ENCODE measurements at regions not wholly inside any gene's neighbourhood (a gene's known extent, or its start where the extent isn't known, plus 50 kb on each side); places are given as distances from the start of the nearest gene placed in this dataset.

DNA sequence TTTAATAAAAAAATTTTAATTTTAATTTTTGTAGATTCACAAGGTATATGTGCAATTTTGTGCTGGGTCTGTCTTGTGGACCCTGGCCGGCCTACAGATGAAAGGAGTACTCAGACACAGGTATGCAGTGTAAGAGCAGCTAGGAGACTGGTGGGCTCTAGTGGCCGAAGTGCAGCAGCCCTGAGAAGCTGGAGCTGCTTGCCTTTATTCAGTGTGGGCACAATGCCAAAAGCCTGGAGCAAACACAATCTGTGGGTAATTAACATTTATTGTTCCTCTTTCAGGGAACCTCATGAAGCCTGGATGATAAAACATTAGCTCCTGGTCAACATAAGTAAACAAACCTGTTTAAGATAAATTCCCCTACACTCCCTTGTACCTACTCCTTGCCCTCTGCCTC is 135.7 kb upstream of the SEL1L start:
- DNase-seq (ENCODE audit: low spot score) = no peak

GRCh38 chr14:81673930-81674329 is 140.3 kb upstream of the SEL1L start:
- no peak for DNase-seq (ENCODE audit: low spot score)

GRCh38 chr14:81676395-81676794 is 142.7 kb upstream of the SEL1L start:
- DNase-seq (ENCODE audit: low spot score) = no peak

- DNase-seq (ENCODE audit: low spot score) = no peak
Measured at GRCh38 chr14:81676879-81677278, 143.2 kb upstream of the SEL1L start.

GRCh38 chr14:81677736-81678135 is 144.1 kb upstream of the SEL1L start:
- DNase-seq (ENCODE audit: low spot score) = no peak

- no peak for DNase-seq (ENCODE audit: low spot score)
Measured at GRCh38 chr14:81679226-81679625, 145.6 kb upstream of the SEL1L start.

- DNase-seq (ENCODE audit: low spot score) = no peak
Measured at GRCh38 chr14:81681541-81681940, 147.9 kb upstream of the SEL1L start.

- no peak for DNase-seq (ENCODE audit: low spot score)
Measured at GRCh38 chr14:81682134-81682533, 148.5 kb upstream of the SEL1L start.

DNA sequence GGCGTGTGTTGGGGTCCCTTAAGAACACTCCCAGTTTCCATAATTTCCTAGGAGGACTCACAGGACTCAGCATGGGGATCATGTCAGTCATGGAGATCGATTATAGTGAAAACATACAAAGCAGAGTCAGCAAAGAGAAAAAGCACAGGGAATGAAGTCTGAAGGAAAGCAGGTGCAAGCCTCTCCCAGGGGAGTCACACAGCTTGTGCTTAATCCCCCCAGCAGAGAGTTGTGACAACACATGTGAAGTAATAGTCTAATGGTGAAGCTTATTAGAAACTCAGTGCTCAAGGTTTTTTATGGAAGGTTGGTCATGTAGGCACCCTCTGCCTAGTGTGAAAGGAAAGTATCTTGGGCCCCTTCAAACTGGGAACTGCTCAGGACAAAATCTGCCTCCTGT is 149.0 kb upstream of the SEL1L start:
- DNase-seq (ENCODE audit: low spot score) = no peak

DNA sequence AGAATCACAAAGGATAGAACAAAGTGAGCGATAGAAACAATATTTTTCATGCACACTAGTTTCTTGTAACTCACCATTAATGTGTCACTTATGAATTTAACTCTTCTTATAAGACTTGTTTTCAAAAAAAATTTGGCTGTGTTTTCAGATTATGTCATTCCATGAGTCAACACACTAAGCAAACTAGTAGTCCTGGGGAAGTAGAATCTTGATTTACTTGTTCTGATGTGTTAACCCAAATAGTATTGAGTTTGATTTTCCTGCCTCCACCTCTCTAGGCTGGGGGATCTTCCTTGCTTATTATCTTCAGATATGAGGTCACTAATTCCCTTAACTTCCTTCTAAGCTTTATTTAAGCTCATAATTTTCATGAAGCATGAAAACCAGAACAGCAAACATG is 151.0 kb upstream of the SEL1L start:
- no peak for DNase-seq (ENCODE audit: low spot score)

DNA sequence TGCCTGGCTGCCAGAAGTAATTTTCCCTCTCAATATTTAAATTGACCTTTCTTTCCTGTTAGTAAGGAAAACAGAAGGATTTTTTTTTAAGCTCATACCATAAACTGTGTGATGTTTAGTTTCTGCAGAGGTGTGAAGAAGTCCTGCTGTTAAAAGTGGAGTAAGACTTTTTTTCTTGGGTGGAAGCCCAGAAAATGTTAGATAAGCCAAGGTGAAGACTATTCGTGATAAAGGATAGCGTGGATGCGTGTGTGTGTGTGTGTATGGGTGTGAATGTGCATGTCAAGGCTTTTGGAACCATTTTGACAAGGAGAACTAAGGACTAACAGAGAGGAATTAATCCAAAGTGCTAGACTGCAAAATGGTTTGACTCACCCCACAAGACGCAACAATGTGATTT is 152.9 kb upstream of the SEL1L start:
- DNase-seq (ENCODE audit: low spot score) = no peak

DNA sequence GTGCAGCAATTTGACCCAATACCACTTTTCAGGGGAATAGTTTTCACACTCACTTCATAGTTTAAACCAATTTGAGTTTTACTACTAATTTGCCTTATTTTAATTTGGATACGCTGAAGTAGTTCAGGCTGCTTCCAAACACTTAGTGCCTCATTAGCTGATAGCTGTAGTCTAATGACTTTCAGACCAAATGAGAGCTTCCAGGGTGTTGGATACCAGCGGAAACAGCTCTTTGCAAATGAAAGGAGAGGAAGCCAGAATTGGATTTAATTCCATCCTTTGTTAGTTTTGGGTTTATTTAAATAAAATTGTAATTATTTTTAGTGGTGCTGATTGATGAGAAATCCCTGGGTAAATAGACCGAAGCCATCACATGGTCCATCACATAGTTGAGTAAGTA is 158.3 kb upstream of the SEL1L start:
- DNase-seq (ENCODE audit: low spot score) = no peak

- DNase-seq (ENCODE audit: low spot score) = no peak
Measured at GRCh38 chr14:81694419-81694818, 160.8 kb upstream of the SEL1L start.

DNA sequence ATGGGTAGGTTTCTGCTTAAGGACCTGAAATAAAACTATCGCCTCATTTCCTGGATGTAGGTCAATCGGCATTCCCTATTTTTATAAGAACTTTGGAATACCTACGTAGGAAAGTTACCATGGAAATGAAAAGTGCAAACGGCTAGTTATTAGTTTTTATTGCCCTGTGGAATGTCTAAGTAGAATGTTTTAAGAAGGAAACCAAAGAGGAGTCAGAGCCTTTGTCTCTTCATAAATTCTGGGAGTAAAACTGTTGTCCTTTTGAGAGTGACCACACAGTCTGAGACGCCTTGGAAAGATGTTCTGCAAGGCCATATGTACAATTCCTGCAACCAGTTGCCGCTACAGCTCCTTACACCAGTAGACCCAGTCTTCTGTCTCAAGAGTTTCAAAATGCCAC is 176.0 kb upstream of the SEL1L start:
- no peak for DNase-seq (ENCODE audit: low spot score)

GRCh38 chr14:81710232-81710845 is 176.7 kb upstream of the SEL1L start:
- DNase-seq (ENCODE audit: low spot score) = no peak

GRCh38 chr14:81715731-81716130 is 182.1 kb upstream of the SEL1L start:
- no peak for DNase-seq (ENCODE audit: low spot score)

DNA sequence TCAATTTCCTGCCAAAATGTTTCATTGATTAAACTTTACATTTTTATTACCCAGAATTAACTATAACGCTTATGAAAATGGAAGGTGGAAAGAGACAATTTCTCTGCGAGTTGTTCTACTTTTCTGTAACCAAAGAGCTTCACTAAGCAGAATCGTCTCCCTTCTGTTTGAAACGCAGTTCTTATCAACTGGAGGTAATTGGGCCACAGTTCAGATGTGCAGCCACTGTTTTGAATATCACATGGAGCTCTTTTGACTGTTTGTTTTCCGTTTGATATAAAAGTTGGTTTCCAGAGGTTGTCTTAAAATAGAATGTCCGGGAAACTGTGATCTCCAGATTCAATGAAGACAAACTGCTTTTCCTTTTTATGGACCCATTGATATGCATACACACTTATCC is 183.3 kb upstream of the SEL1L start:
- no peak for DNase-seq (ENCODE audit: low spot score)

DNA sequence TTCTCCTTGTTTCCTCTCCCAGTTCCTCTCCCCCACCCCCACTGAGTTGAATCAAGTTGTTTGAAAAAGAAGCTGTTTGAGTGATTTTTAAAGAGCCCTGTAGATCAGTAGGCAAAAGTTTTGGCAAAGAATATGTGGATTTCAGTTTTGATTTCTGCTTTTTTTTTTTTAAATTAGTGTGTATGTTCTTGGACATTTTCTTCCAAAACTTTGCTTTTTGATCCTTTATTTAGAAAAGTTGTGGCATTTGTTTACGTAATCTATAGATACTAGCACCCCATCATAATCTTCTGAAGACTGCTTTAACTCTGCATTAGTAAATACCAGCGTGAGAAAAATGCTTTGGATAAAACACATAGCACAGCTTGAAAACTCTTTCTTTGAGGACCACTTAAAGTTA is 190.3 kb upstream of the SEL1L start:
- no peak for DNase-seq (ENCODE audit: low spot score)

- DNase-seq (ENCODE audit: low spot score) = no peak
Measured at GRCh38 chr14:81727218-81727617, 193.6 kb upstream of the SEL1L start.

GRCh38 chr14:81728447-81728846 is 194.8 kb upstream of the SEL1L start:
- no peak for DNase-seq (ENCODE audit: low spot score)

DNA sequence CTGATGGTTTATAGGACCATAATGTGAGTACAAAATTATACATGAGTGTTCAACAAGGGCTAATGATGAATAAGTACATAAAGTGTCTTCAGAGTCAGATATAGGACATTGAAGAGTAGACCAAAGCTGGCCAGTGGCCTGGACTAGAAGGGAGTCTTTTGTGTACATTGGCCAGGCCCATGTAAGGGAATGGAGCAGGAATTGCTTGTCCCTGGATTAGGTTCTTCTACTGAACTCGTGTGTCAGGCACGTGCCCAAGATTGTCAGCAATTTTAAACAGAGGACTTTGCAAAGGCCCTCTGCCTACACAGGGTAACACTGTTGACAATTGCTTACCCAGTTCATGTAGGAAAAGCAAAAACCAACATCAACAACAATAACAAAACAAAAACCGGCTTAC is 196.0 kb upstream of the SEL1L start:
- no peak for DNase-seq (ENCODE audit: low spot score)

DNA sequence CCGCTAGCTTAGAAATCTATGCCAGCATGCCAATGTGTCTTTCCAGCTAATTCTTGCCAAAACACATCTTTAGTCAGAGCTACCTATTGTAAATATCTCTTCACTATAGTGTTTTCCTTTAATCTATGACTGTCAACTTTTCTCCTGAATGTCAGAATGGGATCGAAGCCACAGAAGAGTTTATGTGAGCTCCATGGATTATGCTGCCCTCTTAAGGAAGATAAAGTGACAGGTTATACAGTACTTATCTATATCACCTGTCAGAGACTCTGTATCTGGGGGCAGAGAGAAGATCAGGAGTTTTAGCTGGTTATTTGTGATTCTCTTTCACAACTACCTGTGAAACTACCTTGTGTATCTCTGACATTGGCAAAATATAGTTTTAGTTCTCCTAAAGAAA is 204.3 kb upstream of the SEL1L start:
- no peak for DNase-seq (ENCODE audit: low spot score)

DNA sequence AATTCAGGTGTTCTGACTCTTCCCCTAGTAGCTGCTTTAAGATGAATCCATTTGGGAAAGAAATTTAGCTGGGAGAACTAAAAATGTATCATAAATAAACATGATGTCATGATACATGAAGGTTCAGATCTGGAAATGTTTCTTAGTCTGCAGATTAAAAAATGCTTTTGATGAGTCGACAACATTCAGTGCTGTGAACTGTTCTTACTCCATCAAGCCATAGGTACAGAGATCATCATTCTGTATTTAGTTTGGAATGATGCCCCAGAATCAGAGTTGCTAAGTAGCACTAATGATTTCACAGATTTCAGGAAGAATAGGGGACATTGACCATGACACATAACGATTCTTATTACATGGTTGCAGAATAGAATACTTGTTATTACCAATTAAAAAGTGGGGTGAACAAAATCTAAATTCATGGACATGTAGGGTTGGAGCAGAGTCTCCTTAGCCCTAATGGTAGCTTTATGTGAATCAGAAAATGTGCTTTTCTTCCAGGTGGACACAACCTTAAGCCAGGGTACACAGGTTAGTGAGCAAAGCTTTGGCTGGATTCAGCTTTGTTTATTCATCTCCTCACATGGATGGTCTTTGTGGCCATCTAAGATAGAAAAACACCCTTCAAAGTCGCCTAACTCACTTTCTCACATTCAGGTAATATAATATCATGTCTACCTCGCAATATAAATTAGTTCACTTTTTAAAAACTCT is 205.4 kb upstream of the SEL1L start:
- no peak for DNase-seq (ENCODE audit: low spot score)

- DNase-seq (ENCODE audit: low spot score) = no peak
Measured at GRCh38 chr14:81743605-81744004, 210.0 kb upstream of the SEL1L start.
